ENCODE measurements at regions not wholly inside any gene's neighbourhood (a gene's known extent, or its start where the extent isn't known, plus 50 kb on each side); places are given as distances from the start of the nearest gene placed in this dataset.

DNA sequence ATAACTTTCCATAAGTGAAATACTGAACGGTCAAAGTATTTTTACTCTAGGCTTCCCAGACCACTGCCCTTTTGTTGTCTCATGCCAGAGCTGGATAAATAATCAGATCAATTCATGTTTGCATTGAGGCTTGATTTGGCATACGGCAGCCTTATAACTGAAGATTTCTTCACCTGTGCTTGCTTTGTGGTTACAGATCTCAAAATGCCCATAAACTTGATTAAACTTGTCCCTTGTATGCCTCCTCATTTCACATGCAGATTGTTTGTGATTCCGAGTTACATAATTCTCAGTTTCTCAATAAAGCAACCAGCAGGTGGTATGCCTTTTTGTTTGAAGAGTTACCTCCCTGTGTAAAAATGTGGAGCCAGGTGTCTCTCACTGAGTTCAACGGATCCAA is 211.4 kb upstream of the LRIG1 start:
- FAIRE-seq (no peak), DNase-seq (ENCODE audit: insufficient read length, low spot score) (no peak)
- no peak for TF ChIP-seq POLR2A (IDR thresholded peaks at IDR 0.05; ENCODE audit: low read depth, low read length)

DNA sequence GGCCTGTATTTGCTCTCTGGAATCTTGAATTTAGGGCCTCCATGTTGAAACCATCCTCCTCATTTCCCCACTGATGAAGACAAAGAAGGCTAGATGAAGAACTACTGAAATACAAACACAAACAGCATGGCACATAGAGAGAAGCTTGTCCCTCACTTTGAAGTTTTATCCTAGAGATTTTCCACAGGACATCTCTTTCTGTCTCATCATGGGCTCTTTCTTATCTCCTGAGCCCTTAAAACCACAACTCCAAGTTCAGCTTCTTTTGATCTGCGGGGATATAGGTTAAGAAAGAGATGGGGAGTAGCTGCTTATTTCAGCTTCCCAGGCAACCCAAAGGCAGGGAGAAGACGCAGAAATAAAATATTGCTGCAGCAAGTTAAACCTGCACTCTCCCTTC is 213.1 kb upstream of the LRIG1 start:
- no peak for DNase-seq (ENCODE audit: insufficient read length, low spot score)
- no peak for FAIRE-seq
- TF ChIP-seq POLR2A (IDR thresholded peaks at IDR 0.05; ENCODE audit: low read depth, low read length): no peak

DNA sequence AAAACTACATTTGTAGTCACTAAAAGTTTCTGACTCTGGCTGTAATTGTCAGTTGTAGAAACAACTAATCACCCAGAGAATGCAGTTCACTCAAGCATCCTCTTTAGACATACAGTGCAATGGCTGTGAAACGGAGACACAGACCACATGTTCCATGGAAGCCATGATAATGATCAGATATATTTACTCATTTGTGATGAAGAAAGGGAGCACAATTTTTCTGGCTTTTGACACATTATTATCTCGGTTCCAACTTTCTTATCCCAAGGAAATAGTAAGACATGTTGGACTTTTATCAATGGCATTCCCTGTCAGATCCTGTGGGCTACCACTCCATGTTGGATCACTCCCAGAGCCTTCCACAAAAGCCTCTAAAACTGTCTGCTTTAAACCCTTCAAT is 215.0 kb upstream of the LRIG1 start:
- no peak for FAIRE-seq
- DNase-seq (ENCODE audit: insufficient read length, low spot score): no peak
- TF ChIP-seq POLR2A (IDR thresholded peaks at IDR 0.05; ENCODE audit: low read depth, low read length): no peak

DNA sequence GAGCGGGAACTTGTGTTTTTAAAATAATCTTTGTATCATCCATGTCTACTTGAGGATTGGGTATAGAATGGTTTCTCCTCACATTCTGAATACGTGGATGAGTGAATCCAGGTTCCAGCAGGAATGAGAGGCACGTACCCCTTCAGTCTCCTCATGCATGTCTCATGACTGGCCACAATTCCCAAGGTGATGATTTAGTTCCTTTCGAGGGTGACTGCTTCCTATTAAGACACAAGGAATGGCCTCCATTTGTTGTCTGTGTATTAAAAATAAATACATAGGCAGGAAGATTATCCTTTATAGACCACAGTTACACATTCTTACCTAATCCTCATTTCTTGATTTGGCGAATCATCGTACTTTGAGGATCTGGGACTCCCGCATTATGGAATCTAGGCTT is 217.0 kb upstream of the LRIG1 start:
- FAIRE-seq (no peak), DNase-seq (ENCODE audit: insufficient read length, low spot score) (no peak)
- no peak for TF ChIP-seq POLR2A (IDR thresholded peaks at IDR 0.05; ENCODE audit: low read depth, low read length)

DNA sequence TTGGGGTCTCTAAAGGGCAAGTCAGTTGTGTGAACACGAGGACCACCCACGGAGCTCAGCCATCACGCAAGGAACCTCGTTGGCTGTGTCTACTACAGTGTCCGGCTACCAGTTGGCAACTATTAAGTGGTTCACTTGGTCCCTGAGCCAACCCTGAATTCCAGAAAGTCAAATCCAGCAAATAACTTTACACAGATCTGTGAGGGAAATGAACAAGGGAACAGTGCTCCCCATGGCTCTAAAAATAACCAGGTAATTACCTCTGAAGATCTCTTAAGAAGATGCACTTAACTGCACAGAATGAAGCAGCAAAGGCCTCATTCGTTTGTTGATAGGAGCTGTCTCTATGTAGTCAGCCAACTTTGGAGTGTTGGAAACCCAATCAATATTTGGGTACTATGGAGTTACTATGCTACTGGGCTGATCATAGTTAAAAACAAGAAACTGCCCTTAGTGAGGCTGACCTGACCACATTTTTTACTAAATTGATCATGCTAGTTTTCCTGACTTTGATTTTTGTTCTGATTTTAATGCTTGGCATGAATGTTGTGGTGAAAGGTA is 219.1 kb upstream of the LRIG1 start:
- DNase-seq (ENCODE audit: insufficient read length, low spot score) (no peak), FAIRE-seq (no peak)
- no peak for TF ChIP-seq POLR2A (IDR thresholded peaks at IDR 0.05; ENCODE audit: low read depth, low read length)

DNA sequence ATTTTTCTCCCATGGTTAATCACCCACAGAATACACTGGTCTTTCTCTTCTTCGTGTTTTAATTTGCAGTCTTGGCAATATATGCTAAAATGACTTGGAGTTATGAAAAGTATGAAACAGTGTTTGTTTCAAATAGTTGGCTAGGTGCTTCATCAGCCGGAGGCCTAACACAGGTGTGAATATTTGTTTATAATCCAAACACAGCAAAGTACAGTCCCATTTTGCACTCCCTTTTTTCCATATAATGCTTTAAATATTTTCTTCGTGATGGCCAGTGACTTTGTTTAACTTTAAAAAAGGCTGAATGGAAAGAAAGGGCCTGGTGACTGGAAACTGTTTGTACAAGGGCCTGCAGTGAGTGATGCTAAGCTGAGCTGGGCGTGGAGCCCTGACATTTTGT is 219.7 kb upstream of the LRIG1 start:
- FAIRE-seq: no peak
- no peak for DNase-seq (ENCODE audit: insufficient read length, low spot score)
- TF ChIP-seq POLR2A (IDR thresholded peaks at IDR 0.05; ENCODE audit: low read depth, low read length): no peak

DNA sequence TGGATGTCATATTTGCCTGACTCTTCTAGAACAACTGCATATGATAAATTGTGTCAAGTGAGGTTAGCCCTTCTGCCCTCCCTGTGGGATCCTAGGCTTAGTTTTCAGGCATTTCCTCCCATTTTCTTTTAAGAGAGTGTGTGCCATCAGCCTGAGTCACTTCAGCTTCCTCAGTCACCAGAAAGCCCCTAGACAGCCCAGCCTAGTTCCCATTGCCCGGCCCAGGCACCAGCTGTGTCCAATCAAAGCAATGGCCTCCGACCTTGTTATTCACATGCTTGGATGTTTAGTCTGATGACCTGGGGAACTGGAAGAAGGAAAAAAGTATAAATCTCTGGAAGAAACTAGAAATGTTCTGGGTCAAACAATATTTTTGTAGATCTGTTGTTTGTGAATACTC is 221.9 kb upstream of the LRIG1 start:
- FAIRE-seq (peak; percentile 87), DNase-seq (ENCODE audit: insufficient read length, low spot score) (peak; percentile 30)
- TF ChIP-seq POLR2A (IDR thresholded peaks at IDR 0.05; ENCODE audit: low read depth, low read length): no peak

DNA sequence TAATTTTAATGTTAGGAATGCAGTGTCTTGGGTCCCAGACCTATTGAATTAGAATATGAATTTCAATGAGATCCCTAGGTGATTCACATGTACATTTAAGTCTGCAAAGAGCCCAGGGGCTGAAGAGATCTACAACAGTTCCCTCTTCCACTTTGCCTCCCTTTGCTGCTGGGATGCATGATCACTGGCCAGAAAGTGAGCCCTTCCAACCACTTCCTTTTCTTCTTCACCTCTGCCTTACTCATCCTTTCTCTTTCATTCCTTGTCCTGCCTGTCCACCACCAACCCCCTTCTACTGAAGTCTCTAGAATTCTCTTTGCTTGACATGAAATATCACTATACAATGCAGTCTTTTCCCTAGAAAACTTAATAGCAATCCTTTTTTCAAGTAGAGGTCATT is 222.4 kb upstream of the LRIG1 start:
- no peak for TF ChIP-seq POLR2A (IDR thresholded peaks at IDR 0.05; ENCODE audit: low read depth, low read length)
- FAIRE-seq (no peak), DNase-seq (ENCODE audit: insufficient read length, low spot score) (no peak)

DNA sequence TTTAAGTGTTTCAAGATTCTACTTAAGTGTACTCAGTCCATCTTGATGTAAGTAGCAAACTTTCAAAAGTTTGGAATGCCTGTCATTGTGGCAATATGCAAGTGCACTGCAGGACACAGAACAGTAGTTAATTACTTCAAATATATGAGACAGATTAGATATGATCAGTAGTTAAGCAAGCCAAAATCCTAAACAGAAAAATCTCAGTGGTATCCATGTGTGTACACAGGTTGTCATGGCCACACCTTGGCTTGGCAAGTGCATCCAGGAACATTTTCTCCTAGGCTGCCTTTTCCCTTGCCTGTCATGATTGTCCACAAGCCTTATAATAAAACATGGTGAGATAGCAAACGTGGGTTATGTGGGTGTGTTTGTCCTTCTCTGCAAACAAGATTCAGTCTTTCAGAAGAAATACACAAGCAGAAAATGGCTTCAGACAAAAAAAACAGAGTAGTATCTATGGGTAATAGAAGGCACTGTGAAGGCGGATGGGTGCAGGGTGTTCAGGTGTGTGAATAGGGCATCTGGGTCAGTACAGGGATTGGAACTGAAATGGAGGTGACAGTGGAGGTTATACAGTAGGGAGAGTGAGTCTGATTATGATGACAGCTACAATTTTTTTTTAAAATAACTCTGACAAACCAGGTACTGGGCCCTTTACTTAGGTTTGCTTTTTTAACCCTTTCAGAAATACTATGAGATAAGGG is 229.0 kb upstream of the LRIG1 start:
- FAIRE-seq (no peak), DNase-seq (ENCODE audit: insufficient read length, low spot score) (no peak)
- TF ChIP-seq POLR2A (IDR thresholded peaks at IDR 0.05; ENCODE audit: low read depth, low read length): no peak

DNA sequence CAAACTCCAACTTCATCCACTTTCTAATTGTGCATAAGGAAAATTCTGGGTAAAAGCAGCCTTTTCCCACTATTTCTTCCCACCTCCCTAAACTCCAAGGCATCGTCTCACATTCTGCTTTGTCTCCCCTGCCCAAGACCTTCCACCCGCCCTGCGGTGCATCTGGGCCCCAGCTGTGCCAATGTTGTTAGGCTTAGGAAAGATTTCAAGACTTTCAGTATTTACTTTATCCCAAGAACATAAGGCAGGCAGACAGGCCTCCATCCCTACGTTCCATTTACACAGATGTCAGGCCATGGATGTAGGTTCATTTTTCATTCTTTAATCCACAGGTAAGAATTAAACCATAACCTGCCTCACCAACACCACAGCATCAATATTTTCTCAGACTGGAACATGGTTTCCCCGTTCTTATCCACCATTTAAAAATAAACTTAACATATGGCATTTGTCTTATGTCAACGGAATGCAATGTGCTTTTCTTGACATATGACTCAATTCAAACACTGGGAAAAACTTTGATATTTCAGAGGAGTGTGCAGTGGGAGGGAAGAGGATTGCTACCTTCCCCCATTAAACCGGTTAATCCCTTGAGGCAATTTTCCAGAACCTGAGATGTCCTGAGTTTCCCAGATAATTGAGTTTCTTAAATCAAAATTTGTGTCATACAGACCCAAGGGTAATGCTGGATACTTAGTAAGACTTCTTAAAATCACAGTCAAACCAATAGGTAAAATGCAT is 238.0 kb upstream of the LRIG1 start:
- FAIRE-seq (no peak), DNase-seq (ENCODE audit: insufficient read length, low spot score) (no peak)
- TF ChIP-seq POLR2A (IDR thresholded peaks at IDR 0.05; ENCODE audit: low read depth, low read length): no peak

DNA sequence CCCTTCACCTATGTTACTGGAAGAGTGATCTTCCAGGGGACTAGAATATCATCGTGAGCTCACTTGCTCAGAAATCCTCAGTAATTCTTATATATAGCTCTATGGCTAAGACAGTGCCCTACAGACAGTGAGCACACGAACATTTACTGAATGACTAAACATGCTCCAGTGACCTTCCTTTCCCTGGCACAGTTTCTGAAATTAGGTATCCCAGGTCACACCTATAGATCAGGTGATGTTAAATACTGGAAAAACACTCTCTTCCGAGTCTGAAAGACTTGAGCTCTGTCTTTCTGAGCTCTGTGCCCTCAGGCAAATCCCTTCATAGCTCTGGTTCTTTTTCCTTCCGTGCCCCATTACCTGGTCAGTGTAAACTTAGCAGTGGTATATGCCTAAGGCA is 239.4 kb upstream of the LRIG1 start:
- DNase-seq (ENCODE audit: insufficient read length, low spot score) (no peak), FAIRE-seq (no peak)
- no peak for TF ChIP-seq POLR2A (IDR thresholded peaks at IDR 0.05; ENCODE audit: low read depth, low read length)

DNA sequence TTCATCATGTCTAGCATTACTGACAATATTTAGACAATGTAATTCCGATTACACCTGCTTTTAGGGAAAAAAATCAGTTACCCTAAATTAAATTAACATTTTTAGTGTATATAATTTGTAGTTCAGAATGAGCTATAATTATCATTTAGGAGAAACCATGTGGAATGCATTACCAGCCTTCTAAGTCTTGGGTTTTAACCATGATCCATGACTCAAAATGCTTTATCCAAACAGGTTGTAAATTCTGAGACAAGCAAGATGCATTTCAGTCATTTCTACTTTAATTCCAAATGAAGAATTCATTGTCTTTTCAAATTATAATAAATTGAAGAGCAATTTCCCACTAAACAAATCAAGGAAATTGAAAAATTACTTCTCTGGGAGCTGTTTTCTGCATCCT is 243.7 kb upstream of the LRIG1 start:
- FAIRE-seq (no peak), DNase-seq (ENCODE audit: insufficient read length, low spot score) (no peak)
- TF ChIP-seq POLR2A (IDR thresholded peaks at IDR 0.05; ENCODE audit: low read depth, low read length): no peak

DNA sequence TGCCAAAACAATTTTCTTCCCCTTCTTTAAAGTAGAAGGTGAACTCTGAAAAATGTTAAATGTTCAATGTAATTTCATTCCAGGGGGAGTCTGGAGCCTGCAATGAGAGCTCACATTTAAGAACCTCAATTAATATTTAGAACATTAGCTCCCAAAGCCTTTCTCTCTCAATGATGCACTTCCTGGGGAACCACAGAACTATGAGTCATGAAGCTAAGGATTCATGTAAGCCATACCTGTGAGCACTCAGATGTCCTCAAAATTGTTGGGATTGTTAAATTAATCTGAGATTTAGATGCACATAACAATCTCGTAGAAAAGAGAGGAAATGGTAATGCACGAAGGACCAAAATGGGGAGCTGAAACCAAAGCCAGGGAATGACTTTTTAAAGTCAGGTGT is 244.2 kb upstream of the LRIG1 start:
- FAIRE-seq (no peak), DNase-seq (ENCODE audit: insufficient read length, low spot score) (no peak)
- no peak for TF ChIP-seq POLR2A (IDR thresholded peaks at IDR 0.05; ENCODE audit: low read depth, low read length)

DNA sequence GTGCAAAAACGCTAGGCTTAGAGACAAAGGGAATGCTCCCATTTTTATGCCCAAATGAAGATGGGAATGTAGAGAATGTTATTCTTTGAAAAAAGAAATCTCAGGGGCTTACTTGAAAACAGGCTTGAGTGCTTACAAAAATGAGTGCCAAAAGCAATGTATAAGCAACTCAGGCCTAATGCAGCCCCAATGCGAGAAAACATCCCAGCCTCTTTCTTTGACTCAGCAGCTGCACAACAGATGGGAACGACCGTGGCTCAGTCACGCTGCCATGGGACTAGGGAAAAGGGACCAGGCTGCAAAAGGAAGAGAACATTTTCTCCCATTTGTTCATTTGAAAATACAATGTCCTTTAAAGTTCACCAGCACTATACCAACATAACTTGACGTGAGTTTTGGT is 246.4 kb upstream of the LRIG1 start:
- no peak for TF ChIP-seq POLR2A (IDR thresholded peaks at IDR 0.05; ENCODE audit: low read depth, low read length)
- no peak for FAIRE-seq
- DNase-seq (ENCODE audit: insufficient read length, low spot score): no peak

DNA sequence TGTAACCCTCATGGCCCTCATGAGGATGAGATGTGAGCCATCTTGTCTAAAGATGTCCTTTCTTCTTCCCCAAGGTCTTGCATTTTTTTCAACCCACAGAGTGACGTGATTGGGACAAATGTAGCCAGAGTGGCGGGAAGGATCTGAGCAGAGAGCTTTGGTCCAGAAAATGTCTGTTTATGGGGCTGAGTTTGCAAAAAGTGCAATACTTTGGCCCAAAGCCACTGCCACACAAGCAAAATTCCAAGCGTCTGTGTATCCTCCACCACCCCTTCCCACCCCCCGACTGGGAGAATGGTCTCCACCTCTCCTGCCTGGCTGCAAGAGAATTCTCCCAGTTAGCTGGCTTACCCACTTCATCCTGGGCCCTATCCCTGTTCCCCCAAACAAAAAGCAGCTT is 246.9 kb upstream of the LRIG1 start:
- no peak for FAIRE-seq
- TF ChIP-seq POLR2A (IDR thresholded peaks at IDR 0.05; ENCODE audit: low read depth, low read length): no peak
- no peak for DNase-seq (ENCODE audit: insufficient read length, low spot score)

Data from H54 (cell line).